ENCODE measurements at regions not wholly inside any gene's neighbourhood (a gene's known extent, or its start where the extent isn't known, plus 50 kb on each side); places are given as distances from the start of the nearest gene placed in this dataset.

DNA sequence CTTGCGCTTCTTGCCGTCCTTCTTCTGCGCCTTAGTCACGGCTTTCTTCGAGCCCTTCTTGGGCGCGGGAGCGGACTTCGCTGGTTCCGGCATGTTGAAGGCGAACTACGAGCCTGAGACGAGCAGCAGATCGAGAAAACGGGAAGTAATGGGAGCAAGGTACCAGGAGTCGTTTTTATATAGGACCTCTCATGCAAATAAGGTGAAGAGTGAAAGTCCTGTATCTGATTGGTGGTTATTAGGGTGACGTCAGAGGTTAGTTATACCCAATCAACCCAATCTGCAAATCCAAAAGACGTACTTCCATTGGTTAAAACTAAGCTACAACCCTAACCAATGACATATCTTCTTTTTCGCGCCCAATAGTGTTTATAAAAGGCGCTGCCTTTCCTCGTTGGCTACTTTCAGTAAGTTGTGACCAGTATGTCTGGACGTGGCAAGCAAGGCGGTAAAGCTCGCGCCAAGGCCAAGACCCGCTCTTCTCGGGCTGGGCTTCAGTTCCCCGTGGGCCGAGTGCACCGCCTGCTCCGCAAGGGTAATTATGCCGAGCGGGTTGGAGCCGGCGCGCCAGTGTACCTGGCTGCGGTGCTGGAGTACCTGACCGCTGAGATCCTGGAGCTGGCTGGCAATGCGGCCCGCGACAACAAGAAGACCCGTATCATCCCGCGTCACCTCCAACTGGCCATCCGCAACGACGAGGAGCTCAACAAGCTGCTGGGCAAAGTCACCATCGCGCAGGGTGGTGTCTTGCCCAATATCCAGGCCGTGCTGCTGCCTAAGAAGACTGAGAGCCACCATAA, 100.6 kb upstream of the PRSS16 start:
- peak overlapping the region; percentile 31 for H3K27ac ChIP-seq (ENCODE audit: extremely low read length, insufficient read depth, low read length)
- peak overlapping the region; percentile 30 for H3K9ac ChIP-seq (ENCODE audit: insufficient read depth, low read depth, low read length)
- no peaks in the 10 kb centered on the region for H3K36me3 ChIP-seq (replicated peaks in 1 of 2; ENCODE audit: control insufficient read depth in 1 of 2, insufficient read depth in 2 of 2, low read length in 2 of 2)
- H3K4me3 ChIP-seq (replicated peaks in 1 of 3; ENCODE audit: insufficient read depth in 1 of 3, low read depth in 2 of 3, low read length in 3 of 3): peak overlapping the region in 2 of 3 experiments; percentile 27 to 62; a peak in 4 of 6 replicates
- intact Hi-C loops (cut with micrococcal nuclease; ENCODE audit: unreplicated experiment): no loop called here
- H3K9me3 ChIP-seq (ENCODE audit: low read length): no peaks in the 10 kb centered on the region
- no peak overlapping the region for H2AFZ ChIP-seq (ENCODE audit: low read length)
- ATAC-seq (peak; percentile 64), FAIRE-seq (no peak), DNase-seq (ENCODE audit: low spot score) (peak; percentile 70)
- WGBS (ENCODE audit: low lambda C conversion rate): 37% methylated on average over 39 of the region's 51 CpGs
- ChIA-PET POLR2A (interaction anchor here (0.8 to 1.6 kb wide), 12 partner anchors 10 to 1024 kb away, joined by 3 to 24 read pairs (median 4); a partner anchor contains a TSS), CTCF (ENCODE audit: low intra/inter-chr PET ratio, low total read pairs) (no interaction called here)
- in situ Hi-C loops (cut with HindIII; ENCODE audit: extremely low pct_ligation_motif_present, low pct_unique_long_range_greater_than_20kb): no loop called here
- BruUV-seq (replicated peaks): TSS peak; percentile 98
- H3K4me1 ChIP-seq (ENCODE audit: insufficient read depth, low read length): peaks cover 27% of the 10 kb centered on the region
- H4K20me1 ChIP-seq (ENCODE audit: insufficient read depth, low read length): no peaks in the 10 kb centered on the region
- H3K4me2 ChIP-seq (ENCODE audit: low read depth, low read length): peak overlapping the region; percentile 75
- peaks cover 0 to 19% of the 10 kb centered on the region in 2 experiments; a peak in 4 of 5 replicates for H3K27me3 ChIP-seq (ENCODE audit: control insufficient read depth in 1 of 2, insufficient read depth in 2 of 2, low read length in 2 of 2)
- no peaks in the 10 kb centered on the region for H3K79me2 ChIP-seq (ENCODE audit: insufficient read depth, low read length)
- TF ChIP-seq TBP (CRISPR knock-in tag; IDR thresholded peaks at IDR 0.05) (no peak), MYC (CRISPR knock-in tag; IDR thresholded peaks at IDR 0.05; ENCODE audit: borderline replicate concordance) (0 out of 2 replicates have a peak, but pooled peaks have one; percentile 47), MAFF (IDR thresholded peaks at IDR 0.05; ENCODE audit: low read depth, low read length) (no peak), NONO (IDR thresholded peaks at IDR 0.05) (no peak), NONO (CRISPR knock-in tag; conservative IDR thresholded peaks at IDR 0.05) (no peak), ZKSCAN5 (CRISPR knock-in tag; IDR thresholded peaks at IDR 0.05) (0 out of 2 replicates have a peak, but pooled peaks have one; percentile 38), AGO2 (optimal IDR thresholded peaks at IDR 0.05; ENCODE audit: low read depth, low read length) (peak; percentile 92), GATAD1 (CRISPR knock-in tag; IDR thresholded peaks at IDR 0.05) (no peak), ZNF652 (CRISPR knock-in tag; IDR thresholded peaks at IDR 0.05; ENCODE audit: borderline replicate concordance, low read depth) (no peak), ZNF878 (CRISPR knock-in tag; IDR thresholded peaks at IDR 0.05) (no peak), ZNF468 (CRISPR knock-in tag; IDR thresholded peaks at IDR 0.05) (no peak), RBM22 (optimal IDR thresholded peaks at IDR 0.05; ENCODE audit: low read length) (peak; percentile 94), NR2C2 (CRISPR knock-in tag; IDR thresholded peaks at IDR 0.05; ENCODE audit: borderline replicate concordance) (no peak), ZZZ3 (CRISPR knock-in tag; IDR thresholded peaks at IDR 0.05; ENCODE audit: borderline replicate concordance) (no peak)
- TF ChIP-seq, protein P1, sequence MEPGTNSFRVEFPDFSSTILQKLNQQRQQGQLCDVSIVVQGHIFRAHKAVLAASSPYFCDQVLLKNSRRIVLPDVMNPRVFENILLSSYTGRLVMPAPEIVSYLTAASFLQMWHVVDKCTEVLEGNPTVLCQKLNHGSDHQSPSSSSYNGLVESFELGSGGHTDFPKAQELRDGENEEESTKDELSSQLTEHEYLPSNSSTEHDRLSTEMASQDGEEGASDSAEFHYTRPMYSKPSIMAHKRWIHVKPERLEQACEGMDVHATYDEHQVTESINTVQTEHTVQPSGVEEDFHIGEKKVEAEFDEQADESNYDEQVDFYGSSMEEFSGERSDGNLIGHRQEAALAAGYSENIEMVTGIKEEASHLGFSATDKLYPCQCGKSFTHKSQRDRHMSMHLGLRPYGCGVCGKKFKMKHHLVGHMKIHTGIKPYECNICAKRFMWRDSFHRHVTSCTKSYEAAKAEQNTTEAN (CRISPR knock-in tag; conservative IDR thresholded peaks at IDR 0.05): no peak
- TF ChIP-seq, protein P2, sequence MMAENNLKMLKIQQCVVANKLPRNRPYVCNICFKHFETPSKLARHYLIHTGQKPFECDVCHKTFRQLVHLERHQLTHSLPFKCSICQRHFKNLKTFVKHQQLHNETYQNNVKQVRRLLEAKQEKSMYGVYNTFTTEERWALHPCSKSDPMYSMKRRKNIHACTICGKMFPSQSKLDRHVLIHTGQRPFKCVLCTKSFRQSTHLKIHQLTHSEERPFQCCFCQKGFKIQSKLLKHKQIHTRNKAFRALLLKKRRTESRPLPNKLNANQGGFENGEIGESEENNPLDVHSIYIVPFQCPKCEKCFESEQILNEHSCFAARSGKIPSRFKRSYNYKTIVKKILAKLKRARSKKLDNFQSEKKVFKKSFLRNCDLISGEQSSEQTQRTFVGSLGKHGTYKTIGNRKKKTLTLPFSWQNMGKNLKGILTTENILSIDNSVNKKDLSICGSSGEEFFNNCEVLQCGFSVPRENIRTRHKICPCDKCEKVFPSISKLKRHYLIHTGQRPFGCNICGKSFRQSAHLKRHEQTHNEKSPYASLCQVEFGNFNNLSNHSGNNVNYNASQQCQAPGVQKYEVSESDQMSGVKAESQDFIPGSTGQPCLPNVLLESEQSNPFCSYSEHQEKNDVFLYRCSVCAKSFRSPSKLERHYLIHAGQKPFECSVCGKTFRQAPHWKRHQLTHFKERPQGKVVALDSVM (CRISPR knock-in tag; IDR thresholded peaks at IDR 0.05): no peak
- TF ChIP-seq, protein P3, sequence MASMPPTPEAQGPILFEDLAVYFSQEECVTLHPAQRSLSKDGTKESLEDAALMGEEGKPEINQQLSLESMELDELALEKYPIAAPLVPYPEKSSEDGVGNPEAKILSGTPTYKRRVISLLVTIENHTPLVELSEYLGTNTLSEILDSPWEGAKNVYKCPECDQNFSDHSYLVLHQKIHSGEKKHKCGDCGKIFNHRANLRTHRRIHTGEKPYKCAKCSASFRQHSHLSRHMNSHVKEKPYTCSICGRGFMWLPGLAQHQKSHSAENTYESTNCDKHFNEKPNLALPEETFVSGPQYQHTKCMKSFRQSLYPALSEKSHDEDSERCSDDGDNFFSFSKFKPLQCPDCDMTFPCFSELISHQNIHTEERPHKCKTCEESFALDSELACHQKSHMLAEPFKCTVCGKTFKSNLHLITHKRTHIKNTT (CRISPR knock-in tag; IDR thresholded peaks at IDR 0.05): no peak
- TF ChIP-seq, protein P4, sequence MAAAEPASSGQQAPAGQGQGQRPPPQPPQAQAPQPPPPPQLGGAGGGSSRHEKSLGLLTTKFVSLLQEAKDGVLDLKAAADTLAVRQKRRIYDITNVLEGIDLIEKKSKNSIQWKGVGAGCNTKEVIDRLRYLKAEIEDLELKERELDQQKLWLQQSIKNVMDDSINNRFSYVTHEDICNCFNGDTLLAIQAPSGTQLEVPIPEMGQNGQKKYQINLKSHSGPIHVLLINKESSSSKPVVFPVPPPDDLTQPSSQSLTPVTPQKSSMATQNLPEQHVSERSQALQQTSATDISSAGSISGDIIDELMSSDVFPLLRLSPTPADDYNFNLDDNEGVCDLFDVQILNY (CRISPR knock-in tag; conservative IDR thresholded peaks at IDR 0.05): no peak
- TF ChIP-seq, protein P5, sequence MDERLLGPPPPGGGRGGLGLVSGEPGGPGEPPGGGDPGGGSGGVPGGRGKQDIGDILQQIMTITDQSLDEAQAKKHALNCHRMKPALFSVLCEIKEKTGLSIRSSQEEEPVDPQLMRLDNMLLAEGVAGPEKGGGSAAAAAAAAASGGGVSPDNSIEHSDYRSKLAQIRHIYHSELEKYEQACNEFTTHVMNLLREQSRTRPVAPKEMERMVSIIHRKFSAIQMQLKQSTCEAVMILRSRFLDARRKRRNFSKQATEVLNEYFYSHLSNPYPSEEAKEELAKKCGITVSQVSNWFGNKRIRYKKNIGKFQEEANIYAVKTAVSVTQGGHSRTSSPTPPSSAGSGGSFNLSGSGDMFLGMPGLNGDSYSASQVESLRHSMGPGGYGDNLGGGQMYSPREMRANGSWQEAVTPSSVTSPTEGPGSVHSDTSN (CRISPR knock-in tag; IDR thresholded peaks at IDR 0.05): no peak

Data from HepG2 (cell line).